GM10248 (cell line): ENCODE measurements at regions not wholly inside any gene's neighbourhood (a gene's known extent, or its start where the extent isn't known, plus 50 kb on each side); places are given as distances from the start of the nearest gene placed in this dataset.
"Not testable (repeated sequence)": the region's sequence is repeated elsewhere in the genome, so short reads cannot be mapped to it uniquely, and the experiment has no call there.

Experiments
- CTCF ChIA-PET: fragments of 300-600 bp; sonication (Branson Sonifier 250); formaldehyde crosslinking; extraction: SDS; loops from one replicate; lab custom pipeline; 2021; ENCODE audit warnings: antibody characterized with exemption; lab: Yijun Ruan, JAX
- POLR2A ChIA-PET: fragments of 350-650 bp; sonication (Branson Sonifier 250); formaldehyde crosslinking; extraction: SDS; loops from one replicate; lab custom pipeline; 2020; ENCODE audit warnings: antibody characterized with exemption; lab: Yijun Ruan, JAX
- DNase-seq: peaks from one replicate; pipeline ENCODE4 v3.0.0; 2012; ENCODE audit errors: extremely low spot score
- TF ChIP-seq, protein P1 (sequence below): IDR thresholded peaks from 2 replicates; pipeline ENCODE4 v1.5.1; 2012; ENCODE audit warnings: mild to moderate bottlenecking, low read depth; ENCODE audit errors: extremely low read depth, missing control alignments, control extremely low read depth

DNA sequence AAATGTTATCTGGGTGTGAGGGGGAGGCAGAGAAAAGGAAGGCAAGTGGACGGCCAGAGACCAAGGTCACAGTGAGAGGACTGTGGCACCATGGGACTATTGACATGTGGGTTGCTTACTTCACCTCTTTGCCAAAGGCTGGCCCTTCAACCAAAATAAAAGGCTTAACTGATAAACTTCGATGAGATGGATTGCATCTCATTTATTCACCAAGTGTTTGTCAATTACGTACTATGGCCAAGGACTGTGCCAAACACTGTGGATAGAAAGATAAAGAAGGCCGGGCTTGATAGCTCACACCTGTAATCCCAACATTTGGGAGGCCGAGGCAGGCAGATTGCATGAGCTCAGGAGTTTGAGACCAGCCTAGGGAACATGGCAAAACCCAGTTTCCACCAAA, 98.7 kb upstream of the CCBE1 start:
- ChIA-PET POLR2A (no interaction called here), CTCF (interaction anchor here (1.5 kb wide), 1 partner anchor 28 kb away, joined by 3 read pairs; no protein-coding TSS in a partner anchor)
- TF ChIP-seq, protein P1, sequence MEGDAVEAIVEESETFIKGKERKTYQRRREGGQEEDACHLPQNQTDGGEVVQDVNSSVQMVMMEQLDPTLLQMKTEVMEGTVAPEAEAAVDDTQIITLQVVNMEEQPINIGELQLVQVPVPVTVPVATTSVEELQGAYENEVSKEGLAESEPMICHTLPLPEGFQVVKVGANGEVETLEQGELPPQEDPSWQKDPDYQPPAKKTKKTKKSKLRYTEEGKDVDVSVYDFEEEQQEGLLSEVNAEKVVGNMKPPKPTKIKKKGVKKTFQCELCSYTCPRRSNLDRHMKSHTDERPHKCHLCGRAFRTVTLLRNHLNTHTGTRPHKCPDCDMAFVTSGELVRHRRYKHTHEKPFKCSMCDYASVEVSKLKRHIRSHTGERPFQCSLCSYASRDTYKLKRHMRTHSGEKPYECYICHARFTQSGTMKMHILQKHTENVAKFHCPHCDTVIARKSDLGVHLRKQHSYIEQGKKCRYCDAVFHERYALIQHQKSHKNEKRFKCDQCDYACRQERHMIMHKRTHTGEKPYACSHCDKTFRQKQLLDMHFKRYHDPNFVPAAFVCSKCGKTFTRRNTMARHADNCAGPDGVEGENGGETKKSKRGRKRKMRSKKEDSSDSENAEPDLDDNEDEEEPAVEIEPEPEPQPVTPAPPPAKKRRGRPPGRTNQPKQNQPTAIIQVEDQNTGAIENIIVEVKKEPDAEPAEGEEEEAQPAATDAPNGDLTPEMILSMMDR, result no peak
- DNase-seq, result no peak

DNA sequence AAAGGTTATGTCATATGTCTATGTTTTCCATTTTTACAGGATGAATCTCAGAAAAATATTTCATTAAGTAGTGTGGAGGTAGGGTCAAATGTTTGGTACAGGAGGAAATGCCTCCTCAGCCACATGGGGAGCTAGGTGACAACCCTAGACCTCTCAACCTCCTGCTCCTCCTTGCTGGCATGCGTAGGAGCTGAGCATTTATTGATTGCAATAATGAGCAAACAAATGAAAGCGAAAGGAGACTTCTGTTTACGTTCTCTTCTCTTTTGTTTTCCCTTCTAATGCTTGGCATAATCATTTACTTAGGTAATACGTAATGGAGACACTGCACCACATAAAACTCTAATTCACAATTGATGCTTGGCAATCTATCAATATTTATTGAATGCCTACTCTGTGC, 95.1 kb upstream of the CCBE1 start:
- CTCF ChIA-PET, result interaction anchor here (0.9 to 5.4 kb wide), 3 partner anchors 10 to 283 kb away, joined by 3 to 26 read pairs (median 3); no protein-coding TSS in a partner anchor
- TF ChIP-seq, protein P1, result no peak
- POLR2A ChIA-PET, result no interaction called here
- DNase-seq, result no peak

DNA sequence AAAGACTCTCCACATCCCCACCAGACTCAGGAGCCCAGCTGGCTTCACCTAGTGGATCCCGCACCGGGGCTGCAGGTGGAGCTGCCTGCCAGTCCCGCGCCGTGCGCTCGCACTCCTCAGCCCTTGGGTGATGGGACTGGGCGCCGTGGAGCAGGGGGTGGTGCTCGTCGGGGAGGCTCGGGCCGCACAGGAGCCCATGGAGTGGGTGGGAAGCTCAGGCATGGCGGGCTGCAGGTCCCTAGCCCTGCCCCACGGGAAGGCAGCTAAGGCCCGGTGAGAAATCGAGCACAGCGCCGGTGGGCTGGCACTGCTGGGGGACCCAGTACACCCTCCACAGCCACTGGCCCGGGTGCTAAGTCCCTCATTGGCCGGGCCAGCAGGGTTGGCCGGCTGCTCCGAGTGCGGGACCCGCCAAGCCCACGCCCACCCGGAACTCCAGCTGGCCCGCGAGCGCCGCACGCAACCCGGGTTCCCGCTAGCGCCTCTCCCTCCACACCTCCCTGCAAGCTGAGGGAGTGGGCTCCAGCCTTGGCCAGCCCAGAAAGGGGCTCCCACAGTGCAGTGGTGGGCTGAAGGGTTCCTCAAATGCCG, 93.2 kb upstream of the CCBE1 start:
- CTCF ChIA-PET, result interaction anchor here (1.3 to 5.4 kb wide), 4 partner anchors 8 to 33 kb away, joined by 3 to 26 read pairs (median 4); no protein-coding TSS in a partner anchor
- DNase-seq, POLR2A ChIA-PET: not testable (repeated sequence)

- ChIA-PET POLR2A (no interaction called here), CTCF (interaction anchor here (5.4 kb wide), 1 partner anchor 34 kb away, joined by 26 read pairs; no protein-coding TSS in a partner anchor)
- no peak for DNase-seq
- TF ChIP-seq, protein P1, result no peak
Measured at GRCh38 chr18:59788791-59789106, 91.5 kb upstream of the CCBE1 start.

GRCh38 chr18:59787998-59788790, 91.0 kb upstream of the CCBE1 start:
- DNase-seq, result no peak
- TF ChIP-seq, protein P1, result no peak
- ChIA-PET CTCF (interaction anchor here (5.4 kb wide), 1 partner anchor 35 kb away, joined by 26 read pairs; no protein-coding TSS in a partner anchor), POLR2A (no interaction called here)

GRCh38 chr18:59784694-59785093, 87.5 kb upstream of the CCBE1 start:
- no peak for DNase-seq
- TF ChIP-seq, protein P1, result no peak
- CTCF ChIA-PET, result interaction anchor here (1.5 to 2.1 kb wide), 2 partner anchors 9 to 39 kb away, joined by 6 to 23 read pairs; no protein-coding TSS in a partner anchor
- POLR2A ChIA-PET, result no interaction called here
